ENCODE measurements at regions not wholly inside any gene's neighbourhood (a gene's known extent, or its start where the extent isn't known, plus 50 kb on each side); places are given as distances from the start of the nearest gene placed in this dataset.

- Histone ChIP-seq H3K9me3 (ENCODE audit: low read depth, low read length) (no peaks in the 10 kb centered on the region), H3K4me3 (no peak overlapping the region), H3K36me3 (ENCODE audit: insufficient read depth, low read length) (no peaks in the 10 kb centered on the region), H3K27ac (no peak overlapping the region), H3K9ac (ENCODE audit: insufficient read length) (no peak overlapping the region)
- TF ChIP-seq FOXP2 (optimal IDR thresholded peaks at IDR 0.05; ENCODE audit: control extremely low read depth, extremely low read length, insufficient read depth): no peak
- no peak for TF ChIP-seq POLR2AphosphoS5 (IDR thresholded peaks at IDR 0.05; ENCODE audit: borderline replicate concordance, low read depth, low read length)
- TF ChIP-seq EZH2 (IDR thresholded peaks at IDR 0.05): no peak
- DNase-seq (ENCODE audit: low read depth, low spot score): no peak
These were observed 104.9 kb downstream of the FAM76B start for GRCh38 chr11:95684701-95685100.

- Histone ChIP-seq H3K4me3 (no peak overlapping the region), H3K9ac (ENCODE audit: insufficient read length) (no peak overlapping the region), H3K36me3 (ENCODE audit: insufficient read depth, low read length) (no peaks in the 10 kb centered on the region), H3K27ac (no peak overlapping the region), H3K9me3 (ENCODE audit: low read depth, low read length) (no peaks in the 10 kb centered on the region)
- DNase-seq (ENCODE audit: low read depth, low spot score): no peak
- TF ChIP-seq FOXP2 (optimal IDR thresholded peaks at IDR 0.05; ENCODE audit: control extremely low read depth, extremely low read length, insufficient read depth): no peak
- no peak for TF ChIP-seq POLR2AphosphoS5 (IDR thresholded peaks at IDR 0.05; ENCODE audit: borderline replicate concordance, low read depth, low read length)
- TF ChIP-seq EZH2 (IDR thresholded peaks at IDR 0.05): no peak
These were observed 105.4 kb downstream of the FAM76B start for GRCh38 chr11:95684170-95684569.

- Histone ChIP-seq H3K9me3 (ENCODE audit: low read depth, low read length) (no peaks in the 10 kb centered on the region), H3K36me3 (ENCODE audit: insufficient read depth, low read length) (no peaks in the 10 kb centered on the region), H3K4me3 (no peak overlapping the region), H3K9ac (ENCODE audit: insufficient read length) (no peak overlapping the region), H3K27ac (no peak overlapping the region)
- no peak for DNase-seq (ENCODE audit: low read depth, low spot score)
- TF ChIP-seq POLR2AphosphoS5 (IDR thresholded peaks at IDR 0.05; ENCODE audit: borderline replicate concordance, low read depth, low read length): no peak
- no peak for TF ChIP-seq FOXP2 (optimal IDR thresholded peaks at IDR 0.05; ENCODE audit: control extremely low read depth, extremely low read length, insufficient read depth)
- TF ChIP-seq EZH2 (IDR thresholded peaks at IDR 0.05): no peak
These were observed 107.0 kb downstream of the FAM76B start for GRCh38 chr11:95682552-95682951.

- no peak overlapping the region for H3K4me3 ChIP-seq
- TF ChIP-seq EZH2 (IDR thresholded peaks at IDR 0.05): no peak
- no peak for TF ChIP-seq POLR2AphosphoS5 (IDR thresholded peaks at IDR 0.05; ENCODE audit: borderline replicate concordance, low read depth, low read length)
- TF ChIP-seq FOXP2 (optimal IDR thresholded peaks at IDR 0.05; ENCODE audit: control extremely low read depth, extremely low read length, insufficient read depth): no peak
- H3K36me3 ChIP-seq (ENCODE audit: insufficient read depth, low read length): no peaks in the 10 kb centered on the region
- no peaks in the 10 kb centered on the region for H3K9me3 ChIP-seq (ENCODE audit: low read depth, low read length)
- peak overlapping the region; percentile 61 for H3K27ac ChIP-seq
- H3K9ac ChIP-seq (ENCODE audit: insufficient read length): no peak overlapping the region
- no peak for DNase-seq (ENCODE audit: low read depth, low spot score)
These were observed 109.2 kb downstream of the FAM76B start for GRCh38 chr11:95680169-95680929.

GRCh38 chr11:95678988-95679387, 110.6 kb downstream of the FAM76B start:
- Histone ChIP-seq H3K27ac (no peak overlapping the region), H3K36me3 (ENCODE audit: insufficient read depth, low read length) (no peaks in the 10 kb centered on the region), H3K9me3 (ENCODE audit: low read depth, low read length) (no peaks in the 10 kb centered on the region), H3K9ac (ENCODE audit: insufficient read length) (no peak overlapping the region), H3K4me3 (no peak overlapping the region)
- TF ChIP-seq EZH2 (IDR thresholded peaks at IDR 0.05): no peak
- TF ChIP-seq FOXP2 (optimal IDR thresholded peaks at IDR 0.05; ENCODE audit: control extremely low read depth, extremely low read length, insufficient read depth): no peak
- TF ChIP-seq POLR2AphosphoS5 (IDR thresholded peaks at IDR 0.05; ENCODE audit: borderline replicate concordance, low read depth, low read length): no peak
- DNase-seq (ENCODE audit: low read depth, low spot score): no peak

GRCh38 chr11:95676308-95676707, 113.3 kb downstream of the FAM76B start:
- no peak for TF ChIP-seq EZH2 (IDR thresholded peaks at IDR 0.05)
- no peak for TF ChIP-seq FOXP2 (optimal IDR thresholded peaks at IDR 0.05; ENCODE audit: control extremely low read depth, extremely low read length, insufficient read depth)
- TF ChIP-seq POLR2AphosphoS5 (IDR thresholded peaks at IDR 0.05; ENCODE audit: borderline replicate concordance, low read depth, low read length): no peak
- DNase-seq (ENCODE audit: low read depth, low spot score): no peak

GRCh38 chr11:95675585-95675984, 114.0 kb downstream of the FAM76B start:
- Histone ChIP-seq H3K9me3 (ENCODE audit: low read depth, low read length) (no peaks in the 10 kb centered on the region), H3K27ac (no peak overlapping the region), H3K36me3 (ENCODE audit: insufficient read depth, low read length) (no peaks in the 10 kb centered on the region), H3K9ac (ENCODE audit: insufficient read length) (no peak overlapping the region), H3K4me3 (no peak overlapping the region)
- DNase-seq (ENCODE audit: low read depth, low spot score): no peak
- TF ChIP-seq EZH2 (IDR thresholded peaks at IDR 0.05): no peak
- no peak for TF ChIP-seq POLR2AphosphoS5 (IDR thresholded peaks at IDR 0.05; ENCODE audit: borderline replicate concordance, low read depth, low read length)

More at GRCh38 chr11:95676308-95676707, 113.3 kb downstream of the FAM76B start:
- H3K27ac ChIP-seq: no peak overlapping the region
- no peaks in the 10 kb centered on the region for H3K36me3 ChIP-seq (ENCODE audit: insufficient read depth, low read length)
- no peak overlapping the region for H3K9ac ChIP-seq (ENCODE audit: insufficient read length)
- H3K4me3 ChIP-seq: no peak overlapping the region
- no peaks in the 10 kb centered on the region for H3K9me3 ChIP-seq (ENCODE audit: low read depth, low read length)

- no peaks in the 10 kb centered on the region for H3K9me3 ChIP-seq (ENCODE audit: low read depth, low read length)
- H3K9ac ChIP-seq (ENCODE audit: insufficient read length): no peak overlapping the region
- no peak overlapping the region for H3K4me3 ChIP-seq
- DNase-seq (ENCODE audit: low read depth, low spot score): no peak
- no peak for TF ChIP-seq EZH2 (IDR thresholded peaks at IDR 0.05)
- TF ChIP-seq POLR2AphosphoS5 (IDR thresholded peaks at IDR 0.05; ENCODE audit: borderline replicate concordance, low read depth, low read length): no peak
- no peak for TF ChIP-seq FOXP2 (optimal IDR thresholded peaks at IDR 0.05; ENCODE audit: control extremely low read depth, extremely low read length, insufficient read depth)
- no peaks in the 10 kb centered on the region for H3K36me3 ChIP-seq (ENCODE audit: insufficient read depth, low read length)
- no peak overlapping the region for H3K27ac ChIP-seq
These were observed 114.8 kb downstream of the FAM76B start for GRCh38 chr11:95674657-95675358.

All from SK-N-MC (cell line).